ENCODE measurements at regions not wholly inside any gene's neighbourhood (a gene's known extent, or its start where the extent isn't known, plus 50 kb on each side); places are given as distances from the start of the nearest gene placed in this dataset.

DNA sequence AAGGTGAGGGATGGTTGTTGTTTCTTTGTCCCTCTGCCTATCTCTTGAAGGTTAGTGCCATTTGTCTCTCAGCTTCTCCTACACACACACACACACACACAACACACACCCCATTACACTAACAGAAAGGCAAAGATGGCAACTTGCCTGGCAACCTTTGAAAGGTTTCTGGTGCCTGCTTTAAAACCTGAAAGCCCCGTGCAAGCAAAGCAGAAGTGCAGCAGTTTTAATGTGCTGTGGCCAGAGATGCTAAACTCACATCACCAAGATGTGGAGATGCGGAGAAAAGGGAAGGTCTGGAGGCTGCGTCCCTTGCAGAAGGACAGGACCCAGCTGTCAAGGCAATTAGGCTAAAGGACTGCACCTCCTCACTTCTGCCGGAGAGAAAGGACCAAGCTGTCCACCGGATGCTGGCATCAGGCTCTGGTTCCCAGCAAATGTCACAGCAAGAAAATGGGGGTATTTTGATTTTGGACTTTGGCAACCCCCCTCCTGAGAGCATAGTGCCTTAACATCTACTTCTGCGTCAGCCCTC is 196.4 kb downstream of the ARL4C start:
- TF ChIP-seq POLR2AphosphoS5 (IDR thresholded peaks at IDR 0.05; ENCODE audit: insufficient read depth, low read depth, low read length) (no peak), CTCF (IDR thresholded peaks at IDR 0.05; ENCODE audit: extremely low read depth in 1 of 2, insufficient read depth in 1 of 2, low read depth in 1 of 2, low read length in 2 of 2) (no peak)
